ENCODE measurements at regions not wholly inside any gene's neighbourhood (a gene's known extent, or its start where the extent isn't known, plus 50 kb on each side); places are given as distances from the start of the nearest gene placed in this dataset.

GRCh38 chr11:130813196-130813595 is 103.1 kb downstream of the SNX19 start:
- Histone ChIP-seq H3K36me3 (ENCODE audit: insufficient read depth, low read length) (no peaks in the 10 kb centered on the region), H3K9me3 (ENCODE audit: low read depth, low read length) (no peaks in the 10 kb centered on the region), H3K27ac (no peak overlapping the region), H3K4me3 (no peak overlapping the region), H3K9ac (ENCODE audit: insufficient read length) (no peak overlapping the region)
- no peak for TF ChIP-seq FOXP2 (optimal IDR thresholded peaks at IDR 0.05; ENCODE audit: control extremely low read depth, extremely low read length, insufficient read depth)
- no peak for TF ChIP-seq EZH2 (IDR thresholded peaks at IDR 0.05)
- TF ChIP-seq POLR2AphosphoS5 (IDR thresholded peaks at IDR 0.05; ENCODE audit: borderline replicate concordance, low read depth, low read length): no peak
- no peak for DNase-seq (ENCODE audit: low read depth, low spot score)

GRCh38 chr11:130813638-130814037 is 102.6 kb downstream of the SNX19 start:
- no peak for DNase-seq (ENCODE audit: low read depth, low spot score)
- Histone ChIP-seq H3K36me3 (ENCODE audit: insufficient read depth, low read length) (no peaks in the 10 kb centered on the region), H3K9ac (ENCODE audit: insufficient read length) (no peak overlapping the region), H3K27ac (no peak overlapping the region), H3K4me3 (no peak overlapping the region), H3K9me3 (ENCODE audit: low read depth, low read length) (no peaks in the 10 kb centered on the region)
- TF ChIP-seq EZH2 (IDR thresholded peaks at IDR 0.05): no peak
- TF ChIP-seq FOXP2 (optimal IDR thresholded peaks at IDR 0.05; ENCODE audit: control extremely low read depth, extremely low read length, insufficient read depth): no peak
- TF ChIP-seq POLR2AphosphoS5 (IDR thresholded peaks at IDR 0.05; ENCODE audit: borderline replicate concordance, low read depth, low read length): no peak

- no peak for DNase-seq (ENCODE audit: low read depth, low spot score)
- Histone ChIP-seq H3K9me3 (ENCODE audit: low read depth, low read length) (no peaks in the 10 kb centered on the region), H3K4me3 (no peak overlapping the region), H3K27ac (no peak overlapping the region), H3K9ac (ENCODE audit: insufficient read length) (no peak overlapping the region), H3K36me3 (ENCODE audit: insufficient read depth, low read length) (no peaks in the 10 kb centered on the region)
- no peak for TF ChIP-seq FOXP2 (optimal IDR thresholded peaks at IDR 0.05; ENCODE audit: control extremely low read depth, extremely low read length, insufficient read depth)
Observed at GRCh38 chr11:130814440-130815096, 101.7 kb downstream of the SNX19 start.

GRCh38 chr11:130815097-130815802 is 101.0 kb downstream of the SNX19 start:
- no peaks in the 10 kb centered on the region for H3K9me3 ChIP-seq (ENCODE audit: low read depth, low read length)
- TF ChIP-seq FOXP2 (optimal IDR thresholded peaks at IDR 0.05; ENCODE audit: control extremely low read depth, extremely low read length, insufficient read depth) (no peak), POLR2AphosphoS5 (IDR thresholded peaks at IDR 0.05; ENCODE audit: borderline replicate concordance, low read depth, low read length) (no peak), EZH2 (IDR thresholded peaks at IDR 0.05) (no peak)
- no peak for DNase-seq (ENCODE audit: low read depth, low spot score)

GRCh38 chr11:130815956-130816355 is 100.3 kb downstream of the SNX19 start:
- H3K36me3 ChIP-seq (ENCODE audit: insufficient read depth, low read length): no peaks in the 10 kb centered on the region
- H3K9me3 ChIP-seq (ENCODE audit: low read depth, low read length): no peaks in the 10 kb centered on the region
- no peak for TF ChIP-seq POLR2AphosphoS5 (IDR thresholded peaks at IDR 0.05; ENCODE audit: borderline replicate concordance, low read depth, low read length)
- no peak for TF ChIP-seq EZH2 (IDR thresholded peaks at IDR 0.05)
- TF ChIP-seq FOXP2 (optimal IDR thresholded peaks at IDR 0.05; ENCODE audit: control extremely low read depth, extremely low read length, insufficient read depth): no peak
- H3K27ac ChIP-seq: no peak overlapping the region
- no peak for DNase-seq (ENCODE audit: low read depth, low spot score)
- H3K9ac ChIP-seq (ENCODE audit: insufficient read length): no peak overlapping the region
- no peak overlapping the region for H3K4me3 ChIP-seq

More at GRCh38 chr11:130815097-130815802, 101.0 kb downstream of the SNX19 start:
- H3K27ac ChIP-seq: no peak overlapping the region
- H3K4me3 ChIP-seq: no peak overlapping the region
- no peak overlapping the region for H3K9ac ChIP-seq (ENCODE audit: insufficient read length)
- H3K36me3 ChIP-seq (ENCODE audit: insufficient read depth, low read length): no peaks in the 10 kb centered on the region

- no peak for TF ChIP-seq POLR2AphosphoS5 (IDR thresholded peaks at IDR 0.05; ENCODE audit: borderline replicate concordance, low read depth, low read length)
- no peak for TF ChIP-seq FOXP2 (optimal IDR thresholded peaks at IDR 0.05; ENCODE audit: control extremely low read depth, extremely low read length, insufficient read depth)
- Histone ChIP-seq H3K4me3 (no peak overlapping the region), H3K9me3 (ENCODE audit: low read depth, low read length) (no peaks in the 10 kb centered on the region), H3K36me3 (ENCODE audit: insufficient read depth, low read length) (no peaks in the 10 kb centered on the region), H3K9ac (ENCODE audit: insufficient read length) (no peak overlapping the region), H3K27ac (no peak overlapping the region)
- no peak for DNase-seq (ENCODE audit: low read depth, low spot score)
Observed at GRCh38 chr11:130816546-130817329, 99.5 kb downstream of the SNX19 start.

- no peak for DNase-seq (ENCODE audit: low read depth, low spot score)
- no peak overlapping the region for H3K9ac ChIP-seq (ENCODE audit: insufficient read length)
- H3K27ac ChIP-seq: no peak overlapping the region
- H3K4me3 ChIP-seq: no peak overlapping the region
- no peaks in the 10 kb centered on the region for H3K9me3 ChIP-seq (ENCODE audit: low read depth, low read length)
- TF ChIP-seq POLR2AphosphoS5 (IDR thresholded peaks at IDR 0.05; ENCODE audit: borderline replicate concordance, low read depth, low read length) (no peak), EZH2 (IDR thresholded peaks at IDR 0.05) (no peak), FOXP2 (optimal IDR thresholded peaks at IDR 0.05; ENCODE audit: control extremely low read depth, extremely low read length, insufficient read depth) (no peak)
- no peaks in the 10 kb centered on the region for H3K36me3 ChIP-seq (ENCODE audit: insufficient read depth, low read length)
Observed at GRCh38 chr11:130817330-130817944, 98.8 kb downstream of the SNX19 start.

GRCh38 chr11:130819625-130820024 is 96.7 kb downstream of the SNX19 start:
- no peaks in the 10 kb centered on the region for H3K9me3 ChIP-seq (ENCODE audit: low read depth, low read length)
- TF ChIP-seq FOXP2 (optimal IDR thresholded peaks at IDR 0.05; ENCODE audit: control extremely low read depth, extremely low read length, insufficient read depth): no peak
- no peak overlapping the region for H3K9ac ChIP-seq (ENCODE audit: insufficient read length)
- no peak overlapping the region for H3K27ac ChIP-seq
- H3K36me3 ChIP-seq (ENCODE audit: insufficient read depth, low read length): no peaks in the 10 kb centered on the region
- no peak overlapping the region for H3K4me3 ChIP-seq
- DNase-seq (ENCODE audit: low read depth, low spot score): no peak
